ENCODE measurements at regions not wholly inside any gene's neighbourhood (a gene's known extent, or its start where the extent isn't known, plus 50 kb on each side); places are given as distances from the start of the nearest gene placed in this dataset.
A peak's percentile ranks its signal among the peaks of the same experiment; 100 is the strongest.
"Not testable (repeated sequence)": the region's sequence is repeated elsewhere in the genome, so short reads cannot be mapped to it uniquely, and the experiment has no call there.

DNA sequence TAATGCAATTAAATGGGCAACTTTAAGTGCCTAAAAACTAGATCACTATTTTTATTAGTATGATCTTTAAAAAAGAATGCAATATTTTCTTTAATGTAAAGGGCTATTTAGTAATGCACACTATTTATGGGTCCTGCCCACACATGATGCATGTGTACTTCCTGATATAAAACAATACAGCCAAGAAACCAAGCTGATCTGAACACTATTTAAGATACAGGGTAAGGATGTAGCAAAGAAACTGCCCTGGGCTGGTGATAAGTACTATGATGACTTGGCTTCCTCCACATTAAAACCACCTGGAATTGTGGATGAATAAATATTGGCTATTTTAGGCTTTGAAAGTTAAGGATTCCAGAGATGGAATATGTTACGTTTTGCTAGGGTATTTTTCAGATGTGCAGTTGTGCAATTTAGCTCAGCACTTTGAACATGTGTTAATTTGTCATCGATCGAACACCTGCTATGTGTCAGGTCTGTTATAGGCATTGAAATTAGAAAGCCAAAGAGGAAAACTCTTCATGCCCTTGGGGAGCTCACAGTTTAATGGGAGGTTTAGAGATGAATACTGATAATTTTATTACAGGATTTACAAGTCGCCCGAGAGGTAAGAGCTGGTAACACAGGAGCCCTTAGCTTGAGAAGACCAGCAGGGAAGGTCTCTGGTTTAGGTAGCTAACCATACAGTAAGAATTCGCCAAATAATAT lies 276.7 kb downstream of the PLK2 start:
- FAIRE-seq (peak; percentile 30), DNase-seq (ENCODE audit: insufficient read length, low spot score) (no peak)
- TF ChIP-seq POLR2A (IDR thresholded peaks at IDR 0.05; ENCODE audit: low read depth, low read length), result no peak

- FAIRE-seq (no peak), DNase-seq (ENCODE audit: insufficient read length, low spot score) (no peak)
- no peak for TF ChIP-seq POLR2A (IDR thresholded peaks at IDR 0.05; ENCODE audit: low read depth, low read length)
Observed at GRCh38 chr5:58182287-58182841, 277.5 kb downstream of the PLK2 start.

GRCh38 chr5:58181578-58182286 lies 278.2 kb downstream of the PLK2 start:
- FAIRE-seq (no peak), DNase-seq (ENCODE audit: insufficient read length, low spot score) (no peak)
- no peak for TF ChIP-seq POLR2A (IDR thresholded peaks at IDR 0.05; ENCODE audit: low read depth, low read length)

- no peak for TF ChIP-seq POLR2A (IDR thresholded peaks at IDR 0.05; ENCODE audit: low read depth, low read length)
- FAIRE-seq (no peak), DNase-seq (ENCODE audit: insufficient read length, low spot score) (no peak)
Observed at GRCh38 chr5:58172946-58173345, 286.9 kb downstream of the PLK2 start.

DNA sequence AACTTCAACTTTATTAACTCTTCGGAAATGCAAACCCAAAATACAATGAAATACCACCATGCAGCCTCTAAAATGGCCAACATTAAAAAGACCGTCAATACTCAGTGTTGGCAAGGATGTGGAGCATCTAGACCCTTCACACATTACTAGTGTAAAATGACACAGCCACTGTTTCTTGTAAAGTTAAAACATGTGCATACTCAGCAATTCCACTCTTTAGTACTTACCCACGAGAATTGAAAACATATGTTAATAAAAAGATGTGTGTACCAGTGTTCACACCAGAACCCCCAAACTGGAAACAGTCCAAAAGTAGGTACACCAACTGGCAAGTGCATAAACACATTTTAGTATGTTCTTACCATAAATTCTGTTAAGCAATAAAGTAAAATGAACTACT lies 294.7 kb downstream of the PLK2 start:
- no peak for FAIRE-seq
- no peak for DNase-seq (ENCODE audit: insufficient read length, low spot score)

GRCh38 chr5:58161889-58162288 lies 298.0 kb downstream of the PLK2 start:
- FAIRE-seq; DNase-seq (ENCODE audit: insufficient read length, low spot score): not testable (repeated sequence)

More for the DNA sequence above, 294.7 kb downstream of the PLK2 start:
- no peak for TF ChIP-seq POLR2A (IDR thresholded peaks at IDR 0.05; ENCODE audit: low read depth, low read length)

- FAIRE-seq (no peak), DNase-seq (ENCODE audit: insufficient read length, low spot score) (no peak)
Observed at GRCh38 chr5:58156973-58157701, 302.7 kb downstream of the PLK2 start.

GRCh38 chr5:58156361-58156760 lies 303.5 kb downstream of the PLK2 start:
- TF ChIP-seq POLR2A (IDR thresholded peaks at IDR 0.05; ENCODE audit: low read depth, low read length), result no peak
- peak; percentile 75 for FAIRE-seq
- peak; percentile 17 for DNase-seq (ENCODE audit: insufficient read length, low spot score)

More at GRCh38 chr5:58156973-58157701, 302.7 kb downstream of the PLK2 start:
- no peak for TF ChIP-seq POLR2A (IDR thresholded peaks at IDR 0.05; ENCODE audit: low read depth, low read length)

DNA sequence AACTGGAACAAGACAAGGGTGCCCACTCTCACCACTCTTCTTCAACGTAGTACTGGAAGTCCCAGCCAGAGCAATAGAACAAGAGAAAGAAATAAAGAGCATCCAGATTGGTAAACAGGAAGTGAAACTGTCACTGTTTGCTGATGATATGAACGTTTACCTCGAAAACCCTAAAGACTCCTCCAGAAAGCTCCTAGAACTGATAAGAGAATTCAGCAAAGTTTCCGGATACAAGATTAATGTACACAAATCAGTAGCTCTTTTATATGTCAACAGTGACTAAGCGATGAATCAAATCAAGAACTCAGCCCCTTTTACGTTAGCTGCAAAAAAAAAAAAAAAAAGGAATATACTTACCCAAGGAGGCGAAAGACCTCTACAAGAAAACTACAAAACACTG lies 306.6 kb downstream of the PLK2 start:
- FAIRE-seq, result no peak
- no peak for TF ChIP-seq POLR2A (IDR thresholded peaks at IDR 0.05; ENCODE audit: low read depth, low read length)
- no peak for DNase-seq (ENCODE audit: insufficient read length, low spot score)

DNA sequence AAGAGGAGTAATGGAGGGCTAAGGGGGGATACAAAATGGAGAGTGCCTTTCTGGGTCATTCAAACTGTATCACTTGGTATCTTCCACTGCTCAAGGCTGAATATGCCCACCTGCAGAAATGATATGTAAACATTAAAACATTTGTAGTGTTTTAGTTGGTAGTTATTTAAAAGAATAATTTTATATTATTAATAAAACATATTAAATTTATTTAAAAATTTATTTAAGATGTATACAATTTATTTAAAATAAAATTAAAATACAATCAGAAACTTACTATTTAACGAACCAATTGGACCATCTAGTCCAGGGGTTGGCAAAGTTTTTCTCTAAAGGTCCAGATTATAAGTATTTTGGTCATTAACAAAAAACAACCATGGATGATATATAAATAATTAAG lies 308.5 kb downstream of the PLK2 start:
- no peak for FAIRE-seq

DNA sequence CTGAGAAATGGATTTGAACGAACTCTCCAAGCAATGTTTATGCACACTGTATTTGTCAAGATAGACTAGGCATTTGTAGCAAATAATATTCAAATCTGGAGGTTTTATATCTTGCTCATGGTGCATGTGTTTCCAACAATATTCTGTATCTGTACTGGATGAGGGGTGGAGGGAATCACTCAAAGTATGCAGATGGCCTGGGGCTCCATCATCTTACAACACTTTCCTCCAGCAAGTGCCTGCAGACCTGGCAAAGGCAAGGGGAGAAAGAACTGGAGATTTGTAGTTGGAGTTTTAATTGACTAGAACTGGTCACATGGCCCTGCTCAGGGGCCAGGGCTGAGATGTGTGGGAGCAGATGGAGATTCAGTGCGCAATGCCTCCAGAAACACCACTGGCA lies 309.0 kb downstream of the PLK2 start:
- DNase-seq (ENCODE audit: insufficient read length, low spot score) (no peak), FAIRE-seq (no peak)

More for the DNA sequence above, 308.5 kb downstream of the PLK2 start:
- DNase-seq (ENCODE audit: insufficient read length, low spot score), result no peak
- TF ChIP-seq POLR2A (IDR thresholded peaks at IDR 0.05; ENCODE audit: low read depth, low read length), result no peak

GRCh38 chr5:58149746-58150145 lies 310.1 kb downstream of the PLK2 start:
- no peak for TF ChIP-seq POLR2A (IDR thresholded peaks at IDR 0.05; ENCODE audit: low read depth, low read length)
- DNase-seq (ENCODE audit: insufficient read length, low spot score) (no peak), FAIRE-seq (no peak)

More for the DNA sequence above, 309.0 kb downstream of the PLK2 start:
- TF ChIP-seq POLR2A (IDR thresholded peaks at IDR 0.05; ENCODE audit: low read depth, low read length), result no peak

GRCh38 chr5:58149345-58149744 lies 310.5 kb downstream of the PLK2 start:
- TF ChIP-seq POLR2A (IDR thresholded peaks at IDR 0.05; ENCODE audit: low read depth, low read length), result no peak
- FAIRE-seq (peak; percentile 71), DNase-seq (ENCODE audit: insufficient read length, low spot score) (no peak)

DNA sequence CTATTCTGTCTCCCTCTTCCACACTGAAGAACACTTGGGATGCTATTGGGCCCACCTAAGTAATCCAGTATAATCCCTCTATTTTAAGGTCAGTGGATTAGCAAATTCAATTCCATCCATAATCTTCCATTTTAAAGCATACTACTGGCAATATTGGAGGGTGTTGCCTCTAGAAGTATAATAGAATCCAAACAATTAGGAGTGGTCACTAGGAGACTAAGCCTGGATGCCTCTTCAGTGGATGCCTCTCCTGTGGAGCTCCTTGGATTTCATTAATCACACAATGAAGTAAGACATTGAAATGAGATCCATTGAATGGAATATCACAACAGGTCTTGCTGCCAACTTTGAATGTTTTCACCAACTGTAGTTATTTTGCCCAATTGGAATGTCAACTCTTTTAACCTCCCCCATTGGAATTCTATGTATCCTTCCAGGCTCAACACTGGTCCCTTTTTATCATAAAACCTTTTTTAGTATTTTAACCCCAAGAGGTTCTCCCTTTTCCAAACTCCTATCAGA lies 311.6 kb downstream of the PLK2 start:
- TF ChIP-seq POLR2A (IDR thresholded peaks at IDR 0.05; ENCODE audit: low read depth, low read length), result no peak
- FAIRE-seq (no peak), DNase-seq (ENCODE audit: insufficient read length, low spot score) (no peak)
